ENCODE measurements at regions not wholly inside any gene's neighbourhood (a gene's known extent, or its start where the extent isn't known, plus 50 kb on each side); places are given as distances from the start of the nearest gene placed in this dataset.
"Not testable (repeated sequence)": the region's sequence is repeated elsewhere in the genome, so short reads cannot be mapped to it uniquely, and the experiment has no call there.

DNA sequence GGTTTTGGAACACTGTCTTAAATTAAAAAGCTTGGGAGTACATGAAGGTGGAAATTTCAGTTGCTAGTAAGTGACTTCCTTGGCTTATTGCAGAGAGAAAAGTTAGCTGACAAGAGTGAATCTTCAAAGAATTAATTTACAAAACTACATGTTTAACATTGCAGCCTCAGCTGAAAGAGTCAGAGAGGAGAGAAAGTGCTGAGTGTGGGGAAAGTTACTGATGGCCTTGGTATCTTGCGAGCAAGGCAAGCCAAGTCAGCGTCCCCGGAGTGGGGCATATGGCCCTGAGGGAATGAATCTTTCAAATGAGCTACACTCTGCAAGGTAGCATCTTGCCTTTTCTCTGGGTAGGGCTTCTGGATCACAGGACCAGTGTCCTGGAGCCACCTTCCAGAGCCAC lies 131.3 kb downstream of the LPIN1 start:
- no peak for FAIRE-seq
- no peak for TF ChIP-seq SPI1 (IDR thresholded peaks at IDR 0.05; ENCODE audit: low read depth, low read length)

GRCh38 chr2:11885253-11885652 lies 138.8 kb downstream of the LPIN1 start:
- not testable (repeated sequence) for FAIRE-seq; DNase-seq (ENCODE audit: insufficient read length, low spot score)

More for the DNA sequence above, 131.3 kb downstream of the LPIN1 start:
- no peak for DNase-seq (ENCODE audit: insufficient read length, low spot score)

DNA sequence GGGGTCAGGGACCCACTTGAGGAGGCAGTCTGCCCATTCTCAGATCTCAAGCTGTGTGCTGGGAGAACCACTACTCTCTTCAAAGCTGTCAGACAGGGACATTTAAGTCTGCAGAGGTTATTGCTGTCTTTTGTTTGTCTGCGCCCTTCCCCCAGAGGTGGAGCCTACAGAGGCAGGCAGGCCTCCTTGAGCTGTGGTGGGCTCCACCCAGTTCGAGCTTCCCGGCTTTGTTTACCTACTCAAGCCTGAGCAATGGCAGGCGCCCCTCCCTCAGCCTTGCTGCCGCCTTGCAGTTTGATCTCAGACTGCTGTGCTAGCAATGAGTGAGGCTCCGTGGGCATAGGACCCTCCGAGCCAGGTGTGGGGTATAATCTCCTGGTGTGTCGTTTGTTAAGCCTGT lies 140.5 kb downstream of the LPIN1 start:
- not testable (repeated sequence) for FAIRE-seq; DNase-seq (ENCODE audit: insufficient read length, low spot score)

DNA sequence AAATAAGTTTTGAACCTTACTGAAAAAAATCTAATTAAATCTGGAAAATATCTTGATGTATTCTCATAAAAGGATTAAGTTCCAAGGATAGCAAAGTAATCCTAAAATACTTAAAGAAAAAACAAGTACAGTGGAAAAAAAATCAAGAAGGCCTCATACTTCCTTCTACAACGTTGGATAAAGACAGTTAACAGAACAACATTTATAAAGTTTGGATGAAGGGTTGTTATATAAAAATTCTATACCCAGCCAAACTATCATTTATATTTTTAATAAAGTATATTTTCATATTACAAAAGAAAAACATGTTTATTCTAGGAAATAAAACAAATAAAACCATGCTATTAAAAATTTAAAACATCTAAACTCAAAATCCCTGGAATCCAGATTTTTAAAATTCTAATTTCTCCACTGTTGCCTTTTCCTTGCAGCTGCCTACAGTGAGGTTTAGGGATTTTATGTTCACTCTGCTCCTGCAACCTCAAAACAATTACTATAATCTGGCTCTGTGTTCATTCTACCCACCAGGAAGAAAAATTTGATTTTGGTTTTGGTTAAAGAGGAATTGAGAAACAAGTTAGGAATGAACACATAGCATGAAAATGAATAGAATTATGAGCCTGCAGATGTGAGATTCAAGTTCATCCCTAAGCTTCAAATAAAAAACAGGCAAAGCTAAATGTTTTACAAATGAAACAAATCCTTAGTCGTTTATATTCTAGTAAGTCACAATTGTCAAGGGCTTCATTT lies 142.8 kb downstream of the LPIN1 start:
- TF ChIP-seq POU2F2 (IDR thresholded peaks at IDR 0.05; ENCODE audit: low read depth, low read length) (no peak), POLR2AphosphoS5 (IDR thresholded peaks at IDR 0.05; ENCODE audit: low read depth, low read length) (no peak), PAX5 (IDR thresholded peaks at IDR 0.05; ENCODE audit: insufficient read depth, low read length, severe bottlenecking) (no peak), TAF1 (IDR thresholded peaks at IDR 0.05; ENCODE audit: low read depth, low read length) (no peak), POLR2A (IDR thresholded peaks at IDR 0.05; ENCODE audit: low read depth, low read length) (no peak), SPI1 (IDR thresholded peaks at IDR 0.05; ENCODE audit: low read depth, low read length) (no peak)
- FAIRE-seq (peak; percentile 13), DNase-seq (ENCODE audit: insufficient read length, low spot score) (no peak)

- DNase-seq (ENCODE audit: insufficient read length, low spot score) (no peak), FAIRE-seq (no peak)
- TF ChIP-seq PAX5 (IDR thresholded peaks at IDR 0.05; ENCODE audit: insufficient read depth, low read length, severe bottlenecking) (no peak), POU2F2 (IDR thresholded peaks at IDR 0.05; ENCODE audit: low read depth, low read length) (no peak), POLR2A (IDR thresholded peaks at IDR 0.05; ENCODE audit: low read depth, low read length) (no peak), POLR2AphosphoS5 (IDR thresholded peaks at IDR 0.05; ENCODE audit: low read depth, low read length) (no peak), SPI1 (IDR thresholded peaks at IDR 0.05; ENCODE audit: low read depth, low read length) (no peak), TAF1 (IDR thresholded peaks at IDR 0.05; ENCODE audit: low read depth, low read length) (no peak)
These were observed 143.4 kb downstream of the LPIN1 start for GRCh38 chr2:11889854-11890253.

DNA sequence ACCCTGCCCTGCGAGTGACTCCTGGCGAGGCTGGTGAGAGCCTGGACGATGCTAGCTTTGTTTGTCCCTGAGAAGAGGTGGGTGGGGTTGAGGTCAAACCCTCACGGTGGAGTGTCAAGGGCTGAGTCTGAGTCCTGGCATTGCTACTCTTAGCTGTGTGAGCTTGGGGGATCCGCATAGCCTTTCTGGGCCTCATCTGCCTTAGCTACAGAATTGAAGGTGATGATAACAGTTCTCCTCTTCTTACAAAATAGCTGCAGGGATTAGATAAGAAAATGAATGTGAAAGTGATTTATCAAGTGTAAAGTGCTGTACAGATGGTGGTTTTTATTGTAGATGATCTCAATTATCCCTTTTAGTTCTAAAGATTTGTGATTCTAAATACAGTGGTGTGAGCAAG lies 144.6 kb downstream of the LPIN1 start:
- DNase-seq (ENCODE audit: insufficient read length, low spot score): no peak
- FAIRE-seq: peak; percentile 5
- TF ChIP-seq SPI1 (IDR thresholded peaks at IDR 0.05; ENCODE audit: low read depth, low read length) (no peak), POU2F2 (IDR thresholded peaks at IDR 0.05; ENCODE audit: low read depth, low read length) (no peak), PAX5 (IDR thresholded peaks at IDR 0.05; ENCODE audit: insufficient read depth, low read length, severe bottlenecking) (no peak), TAF1 (IDR thresholded peaks at IDR 0.05; ENCODE audit: low read depth, low read length) (no peak), POLR2AphosphoS5 (IDR thresholded peaks at IDR 0.05; ENCODE audit: low read depth, low read length) (no peak), POLR2A (IDR thresholded peaks at IDR 0.05; ENCODE audit: low read depth, low read length) (no peak)

DNA sequence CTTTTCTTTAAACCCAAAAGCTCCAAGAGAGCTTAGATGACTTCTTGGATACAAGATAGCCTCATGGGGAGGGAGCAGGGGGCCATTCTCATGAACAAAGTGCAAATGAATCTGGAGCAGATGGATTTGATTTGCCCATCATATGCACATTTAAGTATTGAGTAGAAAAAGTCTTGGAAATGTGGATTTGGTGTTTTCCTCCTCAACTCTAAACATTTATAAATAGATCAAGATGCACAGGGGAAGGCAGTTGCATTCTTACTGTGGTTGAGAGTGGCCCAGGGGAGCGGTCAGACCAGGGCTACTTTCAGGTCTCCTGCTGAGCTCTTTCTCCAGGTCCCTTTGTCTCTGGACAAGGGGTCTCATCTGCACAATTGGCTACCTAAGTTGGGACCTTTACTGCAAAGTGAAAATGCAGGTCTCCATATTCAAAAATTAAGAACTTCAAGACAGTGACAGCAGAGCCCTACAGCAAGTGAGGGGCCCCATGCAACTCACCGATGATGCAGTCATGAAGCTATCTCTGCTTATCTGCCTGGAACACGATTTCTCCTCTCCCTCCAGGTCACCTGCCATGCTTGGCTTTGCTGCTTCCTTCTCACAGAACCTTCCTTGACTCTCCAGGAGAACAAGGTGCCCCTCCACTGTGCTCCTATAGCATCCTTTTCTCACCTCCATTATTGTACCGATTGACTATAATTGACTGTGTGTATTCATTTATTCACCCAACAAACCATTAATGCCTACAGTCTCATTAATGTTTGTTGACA lies 145.4 kb downstream of the LPIN1 start:
- DNase-seq (ENCODE audit: insufficient read length, low spot score) (no peak), FAIRE-seq (no peak)
- no peak for TF ChIP-seq TAF1 (IDR thresholded peaks at IDR 0.05; ENCODE audit: low read depth, low read length)
- TF ChIP-seq PAX5 (IDR thresholded peaks at IDR 0.05; ENCODE audit: insufficient read depth, low read length, severe bottlenecking): no peak
- no peak for TF ChIP-seq POLR2A (IDR thresholded peaks at IDR 0.05; ENCODE audit: low read depth, low read length)

DNA sequence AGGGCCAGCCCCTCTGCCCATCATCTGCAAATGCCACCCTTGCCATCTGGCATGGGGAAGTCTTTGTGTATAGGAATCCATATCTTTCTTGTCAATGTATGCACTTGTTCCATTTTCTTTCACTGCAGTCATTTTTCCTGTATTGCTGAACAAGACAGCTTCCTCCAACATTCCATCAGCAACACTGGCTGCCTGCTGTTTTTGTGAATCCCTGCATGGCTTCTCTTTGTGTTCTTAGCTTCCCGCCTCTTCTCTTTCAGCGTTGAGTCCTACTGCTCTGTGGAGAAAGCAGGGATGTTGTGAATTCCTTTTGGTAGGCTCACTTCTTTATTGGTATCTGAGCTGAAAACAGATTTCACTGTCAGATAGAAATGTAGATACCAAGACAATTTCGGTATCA lies 150.0 kb downstream of the LPIN1 start:
- no peak for FAIRE-seq
- TF ChIP-seq TAF1 (IDR thresholded peaks at IDR 0.05; ENCODE audit: low read depth, low read length) (no peak), POLR2AphosphoS5 (IDR thresholded peaks at IDR 0.05; ENCODE audit: low read depth, low read length) (no peak), POU2F2 (IDR thresholded peaks at IDR 0.05; ENCODE audit: low read depth, low read length) (no peak), POLR2A (IDR thresholded peaks at IDR 0.05; ENCODE audit: low read depth, low read length) (no peak), SPI1 (IDR thresholded peaks at IDR 0.05; ENCODE audit: low read depth, low read length) (no peak), PAX5 (IDR thresholded peaks at IDR 0.05; ENCODE audit: insufficient read depth, low read length, severe bottlenecking) (no peak)
- DNase-seq (ENCODE audit: insufficient read length, low spot score): no peak

- FAIRE-seq (no peak), DNase-seq (ENCODE audit: insufficient read length, low spot score) (no peak)
- no peak for TF ChIP-seq TAF1 (IDR thresholded peaks at IDR 0.05; ENCODE audit: low read depth, low read length)
- TF ChIP-seq SPI1 (IDR thresholded peaks at IDR 0.05; ENCODE audit: low read depth, low read length): no peak
- TF ChIP-seq PAX5 (IDR thresholded peaks at IDR 0.05; ENCODE audit: insufficient read depth, low read length, severe bottlenecking): no peak
These were observed 152.1 kb downstream of the LPIN1 start for GRCh38 chr2:11898576-11898975.

DNA sequence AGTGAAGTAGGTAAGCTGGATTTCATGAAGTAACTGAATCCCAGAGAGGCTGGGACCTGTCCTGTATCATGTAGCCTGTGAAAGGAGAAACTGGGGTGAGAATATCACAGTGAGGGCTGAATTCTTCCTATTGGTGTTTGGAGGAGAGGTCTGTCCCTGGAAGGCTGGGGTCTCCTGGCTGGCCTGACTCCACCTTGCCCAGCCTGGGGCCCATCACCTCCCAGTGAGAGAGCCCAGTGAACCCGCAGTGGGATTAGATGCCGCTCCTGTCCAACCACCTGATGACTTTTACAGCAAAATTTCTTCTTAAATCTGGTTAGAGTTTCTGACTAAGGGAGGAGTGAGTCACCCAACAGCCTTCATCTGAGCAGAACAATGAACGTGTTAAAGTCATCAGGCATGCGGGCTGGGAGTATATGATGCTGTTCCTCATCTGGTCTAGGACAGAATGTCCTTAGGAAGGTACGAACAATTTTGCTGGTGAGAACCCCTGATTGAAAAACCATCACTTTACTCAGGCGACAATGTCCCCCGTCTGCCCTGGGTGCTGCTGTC lies 152.9 kb downstream of the LPIN1 start:
- DNase-seq (ENCODE audit: insufficient read length, low spot score): no peak
- TF ChIP-seq SPI1 (IDR thresholded peaks at IDR 0.05; ENCODE audit: low read depth, low read length) (no peak), TAF1 (IDR thresholded peaks at IDR 0.05; ENCODE audit: low read depth, low read length) (no peak)
- no peak for FAIRE-seq

DNA sequence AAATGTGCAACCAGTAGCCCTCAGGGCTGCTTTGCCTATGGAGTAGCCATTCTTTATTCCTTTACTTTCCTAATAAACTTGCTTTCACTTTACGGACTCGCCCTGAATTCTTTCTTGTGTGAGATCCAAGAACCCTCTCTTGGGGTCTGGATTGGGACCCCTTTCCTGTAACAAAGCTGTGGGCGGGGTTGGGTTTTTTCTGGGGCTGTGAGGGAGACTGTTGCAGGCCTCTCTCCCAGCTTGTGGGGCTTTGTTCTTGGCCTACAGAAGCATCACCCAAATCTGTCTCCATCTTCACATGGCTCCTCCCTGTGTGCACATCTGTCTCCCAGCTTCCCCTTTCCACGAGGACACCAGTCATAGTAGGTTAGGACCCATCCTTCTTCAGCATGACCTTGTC lies 154.5 kb downstream of the LPIN1 start:
- FAIRE-seq: not testable (repeated sequence)

More for the DNA sequence above, 154.5 kb downstream of the LPIN1 start:
- not testable (repeated sequence) for DNase-seq (ENCODE audit: insufficient read length, low spot score)
